HCT116 (cell line): ENCODE measurements at regions not wholly inside any gene's neighbourhood (a gene's known extent, or its start where the extent isn't known, plus 50 kb on each side); places are given as distances from the start of the nearest gene placed in this dataset.

ENCODE experiments used
- ATAC-seq: fragments of 200-7000 bp; cut with Tn5 transposase; 2 replicates; pipeline ENCODE4 v1.9.1; 2020; ENCODE audit warnings: mild to moderate bottlenecking, moderate library complexity
- BruUV-seq: library from RNA; stranded (reverse); fragments of 400-500 nt; replicated peaks from 2 replicates; lab custom pipeline; 2021; lab: Mats Ljungman, UMichigan
- CTCF ChIA-PET: fragments of 300-600 bp; sonication (Branson Sonifier 250); formaldehyde crosslinking; loops from one replicate; lab custom pipeline; 2021; ENCODE audit warnings: antibody characterized with exemption; lab: Charles Lee
- POLR2A ChIA-PET: fragments of 300-600, 350-600 bp; sonication (Branson Sonifier 250); formaldehyde crosslinking; loops from one replicate; lab custom pipeline; 2021; ENCODE audit warnings: antibody characterized with exemption; lab: Charles Lee
- RAD21 ChIA-PET, 2 experiments: fragments of 300-600 bp; sonication (Branson Sonifier 250); formaldehyde crosslinking; loops; one replicate each; lab custom pipeline; 2023; ENCODE audit warnings: low total read pairs in 2 of 2; ENCODE audit not compliant: uncharacterized antibody in 2 of 2, unreplicated experiment in 2 of 2, low non-redundant PET in 1 of 2; lab: Charles Lee
- DNase-seq: peaks from one replicate; pipeline ENCODE4 v3.0.0-alpha.2; 2010; ENCODE audit warnings: low read depth, low spot score
- H2AFZ ChIP-seq: fragments of 200-600 bp; shearing (Covaris generic), sonication (generic); 2 replicates; pipeline ENCODE4 v1.6.1; 2017; ENCODE audit warnings: low read depth, mixed run types, mixed read lengths, antibody characterized with exemption, low read length; ENCODE audit not compliant: poor library complexity, severe bottlenecking
- H3K27ac ChIP-seq: 2 replicates; pipeline ENCODE4 v1.5.1; 2012; ENCODE audit warnings: low read depth, low read length
- H3K27me3 ChIP-seq: fragments of 200-600 bp; sonication (generic); 2 replicates; pipeline ENCODE4 v1.6.1; 2016; ENCODE audit warnings: mixed run types, low read length, mixed read lengths; ENCODE audit not compliant: insufficient read depth
- H3K36me3 ChIP-seq, 2 experiments: fragments of 200-500 bp in 1 of 2; fragments of 200-600 bp in 1 of 2; sonication (Bioruptor generic) in 1 of 2; sonication (generic) in 1 of 2; 2 replicates each; pipeline versions ENCODE4 v1.5.1 to v1.6.1; 2014 to 2016; ENCODE audit warnings: low read length in 2 of 2, inconsistent platforms in 1 of 2, mixed read lengths in 1 of 2, mixed run types in 1 of 2; ENCODE audit not compliant: insufficient read depth in 2 of 2, control insufficient read depth in 1 of 2
- H3K4me1 ChIP-seq, 2 experiments: fragments of 200-600 bp in 1 of 2; sonication (generic) in 1 of 2; 2 replicates each; pipeline versions ENCODE4 v1.5.1 to v1.6.1; 2012 to 2017; ENCODE audit warnings: low read length in 2 of 2, inconsistent platforms in 1 of 2, mild to moderate bottlenecking in 1 of 2, mixed read lengths in 1 of 2, mixed run types in 1 of 2, moderate library complexity in 1 of 2; ENCODE audit not compliant: insufficient read depth in 2 of 2, control insufficient read depth in 1 of 2
- H3K4me2 ChIP-seq: fragments of 200-600 bp; sonication (generic); 2 replicates; pipeline ENCODE4 v1.6.1; 2017; ENCODE audit warnings: mixed run types, low read length, mixed read lengths
- H3K4me3 ChIP-seq, 2 experiments: fragments of 200-600 bp in 1 of 2; sonication (generic) in 1 of 2; replicated peaks in 1 of 2; 2 replicates each; pipeline ENCODE4 v1.5.1; 2011 to 2016; ENCODE audit warnings: low read length in 2 of 2, control low read depth in 1 of 2, low read depth in 1 of 2, mild to moderate bottlenecking in 1 of 2, mixed read lengths in 1 of 2, mixed run types in 1 of 2
- H3K79me2 ChIP-seq: fragments of 200-600 bp; sonication (generic); 2 replicates; pipeline ENCODE4 v1.6.1; 2017; ENCODE audit warnings: mild to moderate bottlenecking, mixed run types, low read length, moderate library complexity, mixed read lengths; ENCODE audit not compliant: insufficient read depth
- H3K9ac ChIP-seq: fragments of 200-600 bp; sonication (generic); 2 replicates; pipeline ENCODE4 v1.6.1; 2016; ENCODE audit warnings: low read length, mixed read lengths
- H3K9me2 ChIP-seq: fragments of 200-600 bp; sonication (generic), shearing (Covaris generic); 2 replicates; pipeline ENCODE4 v1.6.1; 2017; ENCODE audit warnings: mixed run types, mild to moderate bottlenecking, moderate library complexity; ENCODE audit not compliant: insufficient read depth
- H3K9me3 ChIP-seq, 2 experiments: fragments of 200-500 bp in 1 of 2; fragments of 200-600 bp in 1 of 2; sonication (Bioruptor generic) in 1 of 2; sonication (generic) in 1 of 2; 2 replicates each; pipeline ENCODE4 v1.6.1; 2014 to 2017; ENCODE audit warnings: low read length in 2 of 2, mixed read lengths in 2 of 2, inconsistent platforms in 1 of 2, low read depth in 1 of 2, mild to moderate bottlenecking in 1 of 2, mixed run types in 1 of 2, moderate library complexity in 1 of 2; ENCODE audit not compliant: control insufficient read depth in 1 of 2, insufficient read depth in 1 of 2
- H4K20me1 ChIP-seq: fragments of 200-600 bp; sonication (generic), shearing (Covaris generic); 2 replicates; pipeline ENCODE4 v1.6.1; 2017; ENCODE audit warnings: mixed run types, mild to moderate bottlenecking, moderate library complexity; ENCODE audit not compliant: insufficient read depth
- CBX3 ChIP-seq: IDR thresholded peaks from 2 replicates; pipeline ENCODE4 v1.6.1; 2012; ENCODE audit warnings: low read depth
- CEBPB ChIP-seq: IDR thresholded peaks from 2 replicates; pipeline ENCODE4 v1.6.1; 2012; ENCODE audit warnings: low read depth
- CTCF ChIP-seq, 3 experiments: fragments of 200-600 bp in 1 of 3; sonication (generic) in 1 of 3; IDR thresholded peaks in 2 of 3; conservative IDR thresholded peaks in 1 of 3; 2 replicates each; pipeline ENCODE4 v1.5.1; 2012 to 2017; ENCODE audit warnings: low read depth in 2 of 3, low read length in 2 of 3, antibody characterized with exemption in 1 of 3, borderline replicate concordance in 1 of 3, control low read depth in 1 of 3, mild to moderate bottlenecking in 1 of 3, mixed read lengths in 1 of 3, mixed run types in 1 of 3, moderate library complexity in 1 of 3; ENCODE audit not compliant: insufficient read depth in 1 of 3
- EGR1 ChIP-seq: IDR thresholded peaks from 2 replicates; pipeline ENCODE4 v1.6.1; 2012; ENCODE audit warnings: low read depth
- ELF1 ChIP-seq: IDR thresholded peaks from 2 replicates; pipeline ENCODE4 v1.6.1; 2012; ENCODE audit warnings: low read depth, borderline replicate concordance
- EZH2 ChIP-seq: fragments of 200-600 bp; sonication (generic); IDR thresholded peaks from 2 replicates; pipeline ENCODE4 v1.6.1; 2017; ENCODE audit warnings: antibody characterized with exemption, mixed run types
- FOSL1 ChIP-seq: IDR thresholded peaks from 2 replicates; pipeline ENCODE4 v1.6.1; 2012; ENCODE audit warnings: low read depth
- JUND ChIP-seq: IDR thresholded peaks from 2 replicates; pipeline ENCODE4 v1.6.1; 2012
- MAX ChIP-seq: IDR thresholded peaks from 2 replicates; pipeline ENCODE4 v1.6.1; 2012
- POLR2A ChIP-seq: IDR thresholded peaks from 2 replicates; pipeline ENCODE4 v1.7.0; 2011; ENCODE audit warnings: borderline replicate concordance; ENCODE audit not compliant: insufficient read depth, insufficient read length; ENCODE audit errors: extremely low read depth
- POLR2AphosphoS5 ChIP-seq: IDR thresholded peaks from 2 replicates; pipeline ENCODE4 v1.6.1; 2011; ENCODE audit warnings: mild to moderate bottlenecking, low read depth, low read length, moderate library complexity
- RAD21 ChIP-seq: IDR thresholded peaks from 2 replicates; pipeline ENCODE4 v1.6.1; 2012; ENCODE audit warnings: low read depth, mild to moderate bottlenecking
- REST ChIP-seq: IDR thresholded peaks from 2 replicates; pipeline ENCODE4 v1.6.1; 2012; ENCODE audit warnings: low read depth
- SIN3A ChIP-seq: IDR thresholded peaks from 2 replicates; pipeline ENCODE4 v1.6.1; 2012; ENCODE audit warnings: low read depth
- TCF7L2 ChIP-seq: IDR thresholded peaks from 2 replicates; pipeline ENCODE4 v1.7.0; 2011; ENCODE audit warnings: borderline replicate concordance, inconsistent platforms; ENCODE audit not compliant: insufficient read depth, insufficient read length; ENCODE audit errors: extremely low read depth
- YY1 ChIP-seq: IDR thresholded peaks from 2 replicates; pipeline ENCODE4 v1.6.1; 2011; ENCODE audit warnings: low read length, low read depth, moderate library complexity, mild to moderate bottlenecking; ENCODE audit not compliant: insufficient replicate concordance; ENCODE audit errors: extremely low read depth
- ZBTB33 ChIP-seq: IDR thresholded peaks from 2 replicates; pipeline ENCODE4 v1.6.1; 2011; ENCODE audit warnings: mild to moderate bottlenecking, low read length, moderate library complexity; ENCODE audit not compliant: insufficient replicate concordance; ENCODE audit errors: extremely low read depth
- ZFX ChIP-seq: fragments of 450-650 bp; IDR thresholded peaks from 2 replicates; pipeline ENCODE4 v1.6.1; 2017
- ZNF274 ChIP-seq: fragments of 200-500 bp; sonication (Bioruptor generic); IDR thresholded peaks from 2 replicates; pipeline ENCODE4 v1.6.1; 2014; ENCODE audit warnings: mild to moderate bottlenecking, low read depth, low read length, inconsistent platforms
- intact Hi-C: fragments of 100-400 bp; cut with micrococcal nuclease; formaldehyde crosslinking; loops from 2 replicates; pipeline ENCODE4 v1.10.0; 2022

GRCh38 chr21:25189497-25189896 lies 417.8 kb downstream of the MRPL39 start:
- no peak overlapping the region for H3K4me3 ChIP-seq
- H3K27me3 ChIP-seq = no peaks in the 10 kb centered on the region
- no peaks in the 10 kb centered on the region for H3K36me3 ChIP-seq
- ATAC-seq (no peak), DNase-seq (no peak)
- no peaks in the 10 kb centered on the region for H3K9me2 ChIP-seq
- H3K9me3 ChIP-seq = peaks cover 20 to 27% of the 10 kb centered on the region in 2 experiments; a peak in 3 of 4 replicates
- BruUV-seq = no TSS peak
- H3K4me1 ChIP-seq = no peaks in the 10 kb centered on the region
- CTCF ChIA-PET = no interaction called here
- no peak overlapping the region for H3K4me2 ChIP-seq
- no peak overlapping the region for H2AFZ ChIP-seq
- H4K20me1 ChIP-seq = no peaks in the 10 kb centered on the region
- intact Hi-C loops = no loop called here
- H3K27ac ChIP-seq = no peak overlapping the region
- H3K79me2 ChIP-seq = no peaks in the 10 kb centered on the region
- TF ChIP-seq CTCF (IDR thresholded peaks at IDR 0.05 in 2 of 3, conservative IDR thresholded peaks at IDR 0.05 in 1 of 3; ENCODE audit: borderline replicate concordance in 1 of 3, insufficient read depth in 1 of 3, low read depth in 2 of 3, low read length in 2 of 3) = no peak
- TF ChIP-seq SIN3A = no peak
- no peak for TF ChIP-seq YY1
- TF ChIP-seq POLR2A = no peak
- no peak for TF ChIP-seq RAD21
- TF ChIP-seq ZFX = no peak
- TF ChIP-seq FOSL1 = no peak
- TF ChIP-seq CBX3 = no peak
- TF ChIP-seq POLR2AphosphoS5 = no peak
- no peak for TF ChIP-seq TCF7L2
- TF ChIP-seq REST = no peak
- TF ChIP-seq EZH2 = no peak
- TF ChIP-seq CEBPB = no peak
- no peak for TF ChIP-seq ZBTB33
- TF ChIP-seq ZNF274 = no peak
- TF ChIP-seq MAX = no peak
- no peak for TF ChIP-seq EGR1
- TF ChIP-seq ELF1 = no peak
- no peak for TF ChIP-seq JUND
- TF ChIP-seq, all 23 proteins: peak for 0
- H3K9ac ChIP-seq = no peak overlapping the region
- ChIA-PET RAD21 (no interaction called here), POLR2A (no interaction called here)
